Mammary epithelial cell (primary cell): ENCODE measurements at regions not wholly inside any gene's neighbourhood (a gene's known extent, or its start where the extent isn't known, plus 50 kb on each side); places are given as distances from the start of the nearest gene placed in this dataset.

ENCODE experiments used
- EZH2 ChIP-seq: IDR thresholded peaks from 2 replicates; pipeline ENCODE4 v1.6.1; 2012; ENCODE audit warnings: low read length, inconsistent platforms, borderline replicate concordance
- TF ChIP-seq, protein P1 (sequence below), 2 donors: IDR thresholded peaks in 1 of 2; conservative IDR thresholded peaks in 1 of 2; 2 replicates each; pipeline ENCODE4 v1.5.1; 2011 to 2012; ENCODE audit warnings: inconsistent platforms in 2 of 2, low read length in 2 of 2, mild to moderate bottlenecking in 2 of 2, control low read depth in 1 of 2, low read depth in 1 of 2; ENCODE audit not compliant: insufficient read depth in 1 of 2; ENCODE audit errors: extremely low read depth in 1 of 2

GRCh38 chr3:115549071-115549470, 74.2 kb upstream of the GAP43 start:
- TF ChIP-seq, protein P1, sequence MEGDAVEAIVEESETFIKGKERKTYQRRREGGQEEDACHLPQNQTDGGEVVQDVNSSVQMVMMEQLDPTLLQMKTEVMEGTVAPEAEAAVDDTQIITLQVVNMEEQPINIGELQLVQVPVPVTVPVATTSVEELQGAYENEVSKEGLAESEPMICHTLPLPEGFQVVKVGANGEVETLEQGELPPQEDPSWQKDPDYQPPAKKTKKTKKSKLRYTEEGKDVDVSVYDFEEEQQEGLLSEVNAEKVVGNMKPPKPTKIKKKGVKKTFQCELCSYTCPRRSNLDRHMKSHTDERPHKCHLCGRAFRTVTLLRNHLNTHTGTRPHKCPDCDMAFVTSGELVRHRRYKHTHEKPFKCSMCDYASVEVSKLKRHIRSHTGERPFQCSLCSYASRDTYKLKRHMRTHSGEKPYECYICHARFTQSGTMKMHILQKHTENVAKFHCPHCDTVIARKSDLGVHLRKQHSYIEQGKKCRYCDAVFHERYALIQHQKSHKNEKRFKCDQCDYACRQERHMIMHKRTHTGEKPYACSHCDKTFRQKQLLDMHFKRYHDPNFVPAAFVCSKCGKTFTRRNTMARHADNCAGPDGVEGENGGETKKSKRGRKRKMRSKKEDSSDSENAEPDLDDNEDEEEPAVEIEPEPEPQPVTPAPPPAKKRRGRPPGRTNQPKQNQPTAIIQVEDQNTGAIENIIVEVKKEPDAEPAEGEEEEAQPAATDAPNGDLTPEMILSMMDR (conservative IDR thresholded peaks at IDR 0.05 in 1 of 2, IDR thresholded peaks at IDR 0.05 in 1 of 2; ENCODE audit: extremely low read depth in 1 of 2, insufficient read depth in 1 of 2, low read depth in 1 of 2, low read length in 2 of 2), result no peak
- no peak for TF ChIP-seq EZH2
